Breast epithelium (tissue), 4 donors: ENCODE measurements at regions not wholly inside any gene's neighbourhood (a gene's known extent, or its start where the extent isn't known, plus 50 kb on each side); places are given as distances from the start of the nearest gene placed in this dataset.
"Not testable (repeated sequence)": the region's sequence is repeated elsewhere in the genome, so short reads cannot be mapped to it uniquely, and the experiment has no call there.

ENCODE experiments used
- DNase-seq, 2 donors: peaks; one replicate each; pipeline ENCODE4 v3.0.0-alpha.2; 2019; ENCODE audit warnings: low spot score in 2 of 2
- H3K27ac ChIP-seq, 2 donors: fragments of 200-600 bp; sonication (generic) in 1 of 2; one replicate each; pipeline ENCODE4 v1.5.1; 2016 to 2019; ENCODE audit warnings: mild to moderate bottlenecking in 1 of 2
- H3K27me3 ChIP-seq, 2 donors: fragments of 200-600 bp; sonication (generic) in 1 of 2; one replicate each; pipeline versions ENCODE4 v1.5.1 to v1.6.0; 2017 to 2019; ENCODE audit warnings: control low read depth in 1 of 2, mild to moderate bottlenecking in 1 of 2
- H3K36me3 ChIP-seq: fragments of 200-600 bp; one replicate; pipeline ENCODE4 v1.5.1; 2019
- H3K4me1 ChIP-seq, 2 donors: fragments of 200-600 bp; sonication (generic); one replicate each; pipeline ENCODE4 v1.5.1; 2016 to 2019; ENCODE audit warnings: control low read depth in 1 of 2
- H3K4me3 ChIP-seq, 3 donors: fragments of 200-600 bp; sonication (generic); 1 replicate in 2 of 3; 2 replicates in 1 of 3; pipeline ENCODE4 v1.5.1; 2016 to 2019; ENCODE audit warnings: mild to moderate bottlenecking in 3 of 3, moderate library complexity in 2 of 3
- H3K9me3 ChIP-seq, 2 donors: fragments of 200-600 bp; sonication (generic) in 1 of 2; one replicate each; pipeline ENCODE4 v1.5.1; 2016 to 2019; ENCODE audit warnings: control low read depth in 1 of 2
- POLR2A ChIP-seq: fragments of 450-650 bp; IDR thresholded peaks from one replicate; pipeline ENCODE4 v1.6.1; 2016; ENCODE audit warnings: antibody characterized with exemption, mild to moderate bottlenecking, moderate library complexity
- POLR2AphosphoS5 ChIP-seq, 3 donors: sonication (generic); formaldehyde crosslinking; IDR thresholded peaks; one replicate each; pipeline ENCODE4 v1.6.1; 2017; ENCODE audit warnings: antibody characterized with exemption in 3 of 3
- intact Hi-C: fragments of 100-400 bp; cut with DNase I; formaldehyde crosslinking; loops from one replicate; pipeline ENCODE4 v1.15.1; 2023; ENCODE audit warnings: low total_unique reads
- TF ChIP-seq, protein P1 (sequence below), 3 donors: fragments of 450-650 bp; IDR thresholded peaks; one replicate each; pipeline ENCODE4 v1.5.1; 2016 to 2017; ENCODE audit warnings: antibody characterized with exemption in 3 of 3, mild to moderate bottlenecking in 3 of 3, moderate library complexity in 3 of 3

DNA sequence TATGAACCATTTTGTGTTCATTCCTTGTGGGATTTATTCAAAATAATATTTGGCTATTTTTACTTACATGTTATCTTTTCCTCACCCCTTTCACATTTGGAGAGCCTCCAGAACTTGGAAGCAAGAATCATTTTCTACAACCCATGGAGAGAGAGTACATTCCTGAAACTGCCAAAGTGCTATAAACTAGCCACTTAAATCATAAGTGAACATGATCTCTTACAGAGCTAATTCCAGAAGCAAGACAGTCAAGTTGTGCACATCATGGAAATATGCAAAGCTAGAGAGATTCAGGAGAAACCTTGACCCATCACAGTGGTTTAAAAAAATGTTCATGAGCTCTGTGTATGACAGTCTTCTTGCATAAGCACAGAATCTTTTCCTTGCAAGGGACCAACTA lies 883.6 kb upstream of the C9orf72 start:
- TF ChIP-seq POLR2AphosphoS5 (IDR thresholded peaks at IDR 0.05) (no peak), POLR2A (no peak)
- TF ChIP-seq, protein P1, sequence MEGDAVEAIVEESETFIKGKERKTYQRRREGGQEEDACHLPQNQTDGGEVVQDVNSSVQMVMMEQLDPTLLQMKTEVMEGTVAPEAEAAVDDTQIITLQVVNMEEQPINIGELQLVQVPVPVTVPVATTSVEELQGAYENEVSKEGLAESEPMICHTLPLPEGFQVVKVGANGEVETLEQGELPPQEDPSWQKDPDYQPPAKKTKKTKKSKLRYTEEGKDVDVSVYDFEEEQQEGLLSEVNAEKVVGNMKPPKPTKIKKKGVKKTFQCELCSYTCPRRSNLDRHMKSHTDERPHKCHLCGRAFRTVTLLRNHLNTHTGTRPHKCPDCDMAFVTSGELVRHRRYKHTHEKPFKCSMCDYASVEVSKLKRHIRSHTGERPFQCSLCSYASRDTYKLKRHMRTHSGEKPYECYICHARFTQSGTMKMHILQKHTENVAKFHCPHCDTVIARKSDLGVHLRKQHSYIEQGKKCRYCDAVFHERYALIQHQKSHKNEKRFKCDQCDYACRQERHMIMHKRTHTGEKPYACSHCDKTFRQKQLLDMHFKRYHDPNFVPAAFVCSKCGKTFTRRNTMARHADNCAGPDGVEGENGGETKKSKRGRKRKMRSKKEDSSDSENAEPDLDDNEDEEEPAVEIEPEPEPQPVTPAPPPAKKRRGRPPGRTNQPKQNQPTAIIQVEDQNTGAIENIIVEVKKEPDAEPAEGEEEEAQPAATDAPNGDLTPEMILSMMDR (IDR thresholded peaks at IDR 0.05), result no peak
- Histone ChIP-seq H3K4me1 (no peaks in the 10 kb centered on the region), H3K9me3 (no peaks in the 10 kb centered on the region), H3K27me3 (no peaks in the 10 kb centered on the region), H3K36me3 (no peaks in the 10 kb centered on the region), H3K4me3 (no peak overlapping the region), H3K27ac (no peak overlapping the region)
- no peak for DNase-seq
- intact Hi-C loops, result no loop called here

DNA sequence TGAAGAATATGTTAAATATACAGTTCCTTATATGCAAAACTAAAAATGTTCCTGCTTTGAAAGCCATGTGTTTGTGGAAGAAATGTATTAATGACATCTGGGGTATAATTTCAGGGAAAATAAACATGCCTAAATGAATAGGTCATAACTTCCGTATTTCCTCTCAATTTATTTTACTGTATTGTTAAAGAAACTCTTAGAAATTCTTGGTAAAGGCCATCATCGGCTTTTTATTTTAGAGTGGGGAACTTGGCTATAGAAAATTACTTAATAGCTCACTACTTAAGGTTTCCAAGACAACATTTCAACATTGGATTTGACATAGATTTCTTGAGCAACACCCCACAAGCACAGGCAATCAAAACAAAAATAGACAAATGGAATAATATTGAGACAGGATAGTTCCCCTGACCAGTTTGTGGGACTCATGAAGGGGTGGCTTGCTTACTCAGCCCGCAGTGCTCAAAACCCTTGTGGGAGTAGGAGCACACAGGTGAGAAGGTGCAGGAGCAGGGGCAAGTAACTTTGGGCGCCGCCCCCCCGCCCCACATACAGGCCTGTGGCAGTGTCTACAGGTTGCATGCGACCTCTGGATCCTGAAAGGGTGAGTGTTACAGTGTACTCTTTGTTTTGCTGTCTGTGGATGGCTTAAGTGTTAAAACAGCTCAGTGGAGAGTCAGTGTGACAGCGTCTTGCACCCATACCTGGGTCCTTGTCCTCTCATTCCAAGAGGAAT lies 891.4 kb upstream of the C9orf72 start:
- no peak overlapping the region for H3K27ac ChIP-seq
- intact Hi-C loops, result no loop called here
- no peaks in the 10 kb centered on the region for H3K27me3 ChIP-seq
- DNase-seq, result no peak
- no peaks in the 10 kb centered on the region for H3K4me1 ChIP-seq
- H3K9me3 ChIP-seq, result peaks cover 6 to 11% of the 10 kb centered on the region in 2 donors
- TF ChIP-seq, protein P1 (IDR thresholded peaks at IDR 0.05), result no peak
- TF ChIP-seq POLR2A (no peak), POLR2AphosphoS5 (IDR thresholded peaks at IDR 0.05) (no peak)
- H3K4me3 ChIP-seq, result no peak overlapping the region
- no peaks in the 10 kb centered on the region for H3K36me3 ChIP-seq

DNA sequence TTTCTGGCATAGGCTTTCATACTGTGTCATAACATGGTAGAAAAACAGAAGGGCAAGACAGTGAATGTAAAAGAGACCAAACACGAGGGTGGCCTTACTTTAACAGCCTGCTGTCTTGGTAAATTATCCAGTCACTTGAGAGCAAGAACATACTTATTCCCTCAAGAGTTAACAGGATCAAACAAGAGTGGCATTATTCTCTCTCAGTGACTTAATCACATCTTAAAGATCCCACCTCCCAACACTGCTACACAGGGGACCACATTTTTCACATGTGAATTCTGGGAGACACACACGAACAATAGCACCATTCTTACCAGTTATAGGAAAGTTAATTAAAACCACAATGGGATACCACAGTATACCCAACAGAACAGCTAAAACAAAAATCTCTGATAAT lies 898.0 kb upstream of the C9orf72 start:
- TF ChIP-seq, protein P1 (IDR thresholded peaks at IDR 0.05), result no peak
- TF ChIP-seq POLR2AphosphoS5 (IDR thresholded peaks at IDR 0.05), result no peak
- TF ChIP-seq POLR2A, result no peak
- Histone ChIP-seq H3K9me3 (peaks cover 6 to 11% of the 10 kb centered on the region in 2 donors), H3K4me3 (no peak overlapping the region), H3K27ac (no peak overlapping the region), H3K27me3 (no peaks in the 10 kb centered on the region), H3K36me3 (no peaks in the 10 kb centered on the region), H3K4me1 (no peaks in the 10 kb centered on the region)
- intact Hi-C loops, result no loop called here
- DNase-seq, result no peak

DNA sequence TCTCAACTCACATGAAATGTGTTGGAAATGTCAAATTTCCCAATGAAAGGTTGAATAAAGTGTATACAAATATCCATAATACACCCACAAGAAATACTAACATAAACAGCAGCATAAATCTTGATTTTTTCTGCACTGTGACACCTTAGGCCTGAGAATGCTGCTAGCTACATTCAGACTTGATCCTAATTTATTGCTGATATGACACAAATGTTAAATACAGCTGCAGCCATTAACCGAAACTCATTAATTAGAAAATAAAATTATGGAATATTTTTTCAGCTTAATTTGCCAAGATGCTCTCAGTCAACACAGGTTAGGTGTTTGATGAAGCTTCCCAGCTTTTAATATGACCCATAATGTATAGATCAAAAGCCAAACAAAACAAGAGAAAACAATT lies 914.3 kb upstream of the C9orf72 start:
- TF ChIP-seq POLR2A (no peak), POLR2AphosphoS5 (IDR thresholded peaks at IDR 0.05) (no peak)
- TF ChIP-seq, protein P1 (IDR thresholded peaks at IDR 0.05), result no peak
- Histone ChIP-seq H3K27me3 (no peaks in the 10 kb centered on the region), H3K9me3 (no peaks in the 10 kb centered on the region), H3K27ac (no peak overlapping the region), H3K4me1 (no peaks in the 10 kb centered on the region), H3K4me3 (no peak overlapping the region), H3K36me3 (no peaks in the 10 kb centered on the region)
- intact Hi-C loops, result no loop called here
- no peak for DNase-seq

DNA sequence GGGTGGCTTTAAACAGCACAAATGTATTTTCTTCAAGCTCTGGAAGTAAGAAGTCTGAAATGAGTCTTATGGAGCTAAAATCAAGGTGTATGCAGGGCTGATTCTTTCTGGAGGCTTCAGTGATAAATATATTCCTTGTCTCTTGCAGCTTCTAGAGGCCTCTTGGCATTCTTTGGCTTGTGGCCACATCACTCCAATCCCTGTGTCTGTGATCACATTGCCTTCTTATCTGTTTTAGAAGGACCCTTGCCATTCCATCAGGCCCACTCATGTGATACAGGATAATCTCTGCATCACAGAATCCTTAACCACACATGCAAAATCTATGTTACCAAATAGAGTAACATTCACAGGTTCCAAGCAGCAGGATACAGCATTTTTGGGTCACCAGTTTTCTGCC lies 917.8 kb upstream of the C9orf72 start:
- no peaks in the 10 kb centered on the region for H3K4me1 ChIP-seq
- TF ChIP-seq, protein P1 (IDR thresholded peaks at IDR 0.05), result no peak
- no peak for TF ChIP-seq POLR2A
- no peak for TF ChIP-seq POLR2AphosphoS5 (IDR thresholded peaks at IDR 0.05)

DNA sequence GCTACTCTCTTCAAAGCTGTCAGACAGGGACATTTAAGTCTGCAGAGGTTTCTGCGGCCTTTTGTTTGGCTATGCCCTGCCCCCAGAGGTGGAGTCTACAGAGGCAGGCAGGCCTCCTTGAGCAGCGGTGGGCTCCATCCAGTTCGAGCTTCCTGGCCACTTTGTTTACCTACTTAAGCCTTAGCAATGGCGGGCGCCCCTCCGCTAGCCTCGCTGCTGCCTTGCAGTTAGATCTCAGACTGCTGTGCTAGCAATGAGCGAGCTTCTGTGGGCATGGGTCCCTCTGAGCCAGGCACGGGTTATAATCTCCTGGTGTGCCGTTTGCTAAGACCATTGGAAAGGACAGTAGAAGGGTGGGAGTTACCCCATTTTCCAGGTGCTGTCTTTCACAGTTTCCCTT lies 924.9 kb upstream of the C9orf72 start:
- H3K36me3 ChIP-seq, intact Hi-C loops, H3K27me3 ChIP-seq, H3K4me3 ChIP-seq, H3K4me1 ChIP-seq, DNase-seq, H3K27ac ChIP-seq, H3K9me3 ChIP-seq: not testable (repeated sequence)

More for the DNA sequence above, 917.8 kb upstream of the C9orf72 start:
- intact Hi-C loops, result no loop called here
- Histone ChIP-seq H3K27ac (no peak overlapping the region), H3K9me3 (peaks cover 0 to 4% of the 10 kb centered on the region in 2 donors), H3K27me3 (no peaks in the 10 kb centered on the region), H3K36me3 (no peaks in the 10 kb centered on the region), H3K4me3 (no peak overlapping the region)
- no peak for DNase-seq
